Right renal pelvis (tissue), 4 donors: ENCODE measurements at regions not wholly inside any gene's neighbourhood (a gene's known extent, or its start where the extent isn't known, plus 50 kb on each side); places are given as distances from the start of the nearest gene placed in this dataset.
A peak's percentile ranks its signal among the peaks of the same experiment; 100 is the strongest.

Source experiments
- DNase-seq, 4 donors: peaks; one replicate each; pipeline ENCODE4 v3.0.0-alpha.2; 2013; ENCODE audit warnings: low read depth in 4 of 4, low spot score in 3 of 4, missing footprints in 1 of 4

- no peak for DNase-seq
These were observed 104.6 kb downstream of the AMY1C start for GRCh38 chr1:103854279-103854678.

GRCh38 chr1:103859721-103860120 lies 110.0 kb downstream of the AMY1C start:
- no peak for DNase-seq

- no peak for DNase-seq
These were observed 149.1 kb downstream of the AMY1C start for GRCh38 chr1:103898576-103899345.

- no peak for DNase-seq
These were observed 150.3 kb downstream of the AMY1C start for GRCh38 chr1:103900005-103900404.

GRCh38 chr1:103901072-103901471 lies 151.4 kb downstream of the AMY1C start:
- DNase-seq = no peak

- no peak for DNase-seq
These were observed 155.7 kb downstream of the AMY1C start for GRCh38 chr1:103905363-103905762.

GRCh38 chr1:103911450-103911849 lies 161.8 kb downstream of the AMY1C start:
- no peak for DNase-seq

- no peak for DNase-seq
These were observed 168.1 kb downstream of the AMY1C start for GRCh38 chr1:103917795-103918194.

- DNase-seq = no peak
These were observed 182.2 kb downstream of the AMY1C start for GRCh38 chr1:103931891-103932290.

- no peak for DNase-seq
These were observed 188.2 kb downstream of the AMY1C start for GRCh38 chr1:103937763-103938357.

GRCh38 chr1:103941086-103941485 lies 191.4 kb downstream of the AMY1C start:
- no peak for DNase-seq

GRCh38 chr1:103942029-103942428 lies 192.3 kb downstream of the AMY1C start:
- DNase-seq = no peak

- no peak for DNase-seq
These were observed 196.1 kb downstream of the AMY1C start for GRCh38 chr1:103945774-103946173.

GRCh38 chr1:103948526-103948925 lies 198.8 kb downstream of the AMY1C start:
- DNase-seq = peak in 1 of 4 donors; percentile 2

GRCh38 chr1:103949779-103950178 lies 200.1 kb downstream of the AMY1C start:
- no peak for DNase-seq

GRCh38 chr1:103953386-103953785 lies 203.7 kb downstream of the AMY1C start:
- DNase-seq = no peak

- no peak for DNase-seq
These were observed 209.0 kb downstream of the AMY1C start for GRCh38 chr1:103958699-103959098.

GRCh38 chr1:103959565-103959964 lies 209.9 kb downstream of the AMY1C start:
- no peak for DNase-seq

GRCh38 chr1:103960045-103960444 lies 210.3 kb downstream of the AMY1C start:
- no peak for DNase-seq

- DNase-seq = no peak
These were observed 211.0 kb downstream of the AMY1C start for GRCh38 chr1:103960710-103961109.

GRCh38 chr1:103986792-103987191 lies 237.1 kb downstream of the AMY1C start:
- no peak for DNase-seq

- no peak for DNase-seq
These were observed 247.9 kb downstream of the AMY1C start for GRCh38 chr1:103997631-103998030.
